ENCODE measurements at regions not wholly inside any gene's neighbourhood (a gene's known extent, or its start where the extent isn't known, plus 50 kb on each side); places are given as distances from the start of the nearest gene placed in this dataset.

DNA sequence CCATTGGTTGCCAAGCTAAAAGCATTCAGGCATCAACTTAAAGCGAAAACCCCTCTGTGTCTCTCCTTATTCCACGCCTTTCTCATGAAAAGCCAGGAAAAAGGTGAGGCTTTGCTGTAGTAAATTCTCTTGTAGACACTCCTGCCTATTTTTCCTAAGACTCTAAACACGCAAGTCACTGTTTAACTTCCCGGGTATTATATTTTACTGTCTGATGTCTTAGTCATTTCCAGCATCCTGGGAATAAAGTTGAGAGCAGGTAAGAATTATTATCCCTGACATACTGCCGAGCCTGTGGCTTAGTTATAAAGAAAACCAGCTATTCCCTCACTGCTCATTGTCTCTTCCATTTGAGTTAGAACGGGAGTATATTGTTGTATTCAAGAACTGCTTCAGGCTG is 112.4 kb upstream of the GATA6 start:
- H3K4me1 ChIP-seq (ENCODE audit: insufficient read depth, low read length), result peaks cover 10% of the 10 kb centered on the region
- H3K9me2 ChIP-seq (replicated peaks; ENCODE audit: low read length), result no peaks in the 10 kb centered on the region
- H4K20me1 ChIP-seq (ENCODE audit: low read length), result no peaks in the 10 kb centered on the region

DNA sequence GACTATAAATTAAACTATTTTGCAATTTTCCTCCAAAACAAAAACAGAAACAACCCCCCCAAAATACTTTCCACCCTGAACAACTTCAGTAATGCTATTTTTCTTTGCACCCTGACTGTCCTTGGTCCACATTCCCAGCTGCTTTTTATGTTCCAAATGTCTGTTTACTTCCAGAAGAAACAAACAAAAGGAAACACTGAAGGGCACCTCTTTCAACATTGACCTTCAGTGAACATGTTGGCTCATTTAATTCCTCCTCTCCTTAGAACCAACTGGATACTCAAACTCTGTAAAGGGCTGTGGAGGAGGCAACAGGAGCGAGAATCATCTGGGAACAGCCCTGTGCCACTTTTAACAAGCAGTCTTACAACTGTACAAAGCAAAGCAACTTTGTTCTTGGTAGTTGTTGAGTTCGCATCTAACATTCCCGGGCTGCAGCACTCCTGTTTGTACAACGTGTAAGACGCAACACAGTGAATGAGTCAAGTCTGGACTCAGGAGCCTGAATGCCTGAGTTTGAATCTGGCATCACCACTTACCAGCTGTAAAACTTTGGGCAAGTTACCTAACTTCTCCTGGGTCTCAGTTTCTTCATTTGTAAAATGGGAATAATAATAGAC is 111.4 kb upstream of the GATA6 start:
- Histone ChIP-seq H3F3A (ENCODE audit: low read length, unreplicated experiment) (no peaks in the 10 kb centered on the region), H3K9me3 (ENCODE audit: low read length) (no peaks in the 10 kb centered on the region), H3K4me3 (ENCODE audit: low read length) (no peak overlapping the region), H3K27ac (ENCODE audit: low read length) (peak overlapping the region; percentile 81), H2AFZ (ENCODE audit: low read length) (peak overlapping the region; percentile 54), H3K36me3 (ENCODE audit: low read depth, low read length) (no peaks in the 10 kb centered on the region), H3K9ac (ENCODE audit: low read length) (no peak overlapping the region), H3K79me2 (ENCODE audit: low read length) (no peaks in the 10 kb centered on the region), H3K4me2 (ENCODE audit: low read length) (peak overlapping the region; percentile 24), H3K27me3 (ENCODE audit: low read length) (no peaks in the 10 kb centered on the region), H3K9me2 (replicated peaks; ENCODE audit: low read length) (no peaks in the 10 kb centered on the region), H4K20me1 (ENCODE audit: low read length) (no peaks in the 10 kb centered on the region), H3K4me1 (ENCODE audit: insufficient read depth, low read length) (peaks cover 10% of the 10 kb centered on the region)
- ChIA-PET POLR2A (ENCODE audit: unreplicated experiment) (no interaction called here), CTCF (interaction anchor here (0.5 kb wide), 1 partner anchor 355 kb away, joined by 4 read pairs; no protein-coding TSS in a partner anchor)
- intact Hi-C loops (cut with micrococcal nuclease), result no loop called here
- DNase-seq, result peak; percentile 33
- TF ChIP-seq EZH2phosphoT487 (IDR thresholded peaks at IDR 0.05; ENCODE audit: borderline replicate concordance, low read length) (no peak), EZH2 (IDR thresholded peaks at IDR 0.05; ENCODE audit: low read length, unreplicated experiment) (no peak)
- TF ChIP-seq, protein P1, sequence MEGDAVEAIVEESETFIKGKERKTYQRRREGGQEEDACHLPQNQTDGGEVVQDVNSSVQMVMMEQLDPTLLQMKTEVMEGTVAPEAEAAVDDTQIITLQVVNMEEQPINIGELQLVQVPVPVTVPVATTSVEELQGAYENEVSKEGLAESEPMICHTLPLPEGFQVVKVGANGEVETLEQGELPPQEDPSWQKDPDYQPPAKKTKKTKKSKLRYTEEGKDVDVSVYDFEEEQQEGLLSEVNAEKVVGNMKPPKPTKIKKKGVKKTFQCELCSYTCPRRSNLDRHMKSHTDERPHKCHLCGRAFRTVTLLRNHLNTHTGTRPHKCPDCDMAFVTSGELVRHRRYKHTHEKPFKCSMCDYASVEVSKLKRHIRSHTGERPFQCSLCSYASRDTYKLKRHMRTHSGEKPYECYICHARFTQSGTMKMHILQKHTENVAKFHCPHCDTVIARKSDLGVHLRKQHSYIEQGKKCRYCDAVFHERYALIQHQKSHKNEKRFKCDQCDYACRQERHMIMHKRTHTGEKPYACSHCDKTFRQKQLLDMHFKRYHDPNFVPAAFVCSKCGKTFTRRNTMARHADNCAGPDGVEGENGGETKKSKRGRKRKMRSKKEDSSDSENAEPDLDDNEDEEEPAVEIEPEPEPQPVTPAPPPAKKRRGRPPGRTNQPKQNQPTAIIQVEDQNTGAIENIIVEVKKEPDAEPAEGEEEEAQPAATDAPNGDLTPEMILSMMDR (conservative IDR thresholded peaks at IDR 0.05; ENCODE audit: low read depth, low read length), result no peak
- BruUV-seq (replicated peaks), result no TSS peak
- ATAC-seq, result peak; percentile 55

More for the DNA sequence above, 112.4 kb upstream of the GATA6 start:
- H3K4me2 ChIP-seq (ENCODE audit: low read length), result no peak overlapping the region
- peak; percentile 76 for ATAC-seq
- H3K27me3 ChIP-seq (ENCODE audit: low read length), result no peaks in the 10 kb centered on the region
- H3K9ac ChIP-seq (ENCODE audit: low read length), result 0 out of 2 replicates have a peak overlapping the region, but pooled peaks have one; percentile 16
- no peaks in the 10 kb centered on the region for H3K79me2 ChIP-seq (ENCODE audit: low read length)
- H3K9me3 ChIP-seq (ENCODE audit: low read length), result no peaks in the 10 kb centered on the region
- H3K27ac ChIP-seq (ENCODE audit: low read length), result peak overlapping the region; percentile 81
- POLR2A ChIA-PET (ENCODE audit: unreplicated experiment), result no interaction called here
- CTCF ChIA-PET, result no interaction called here
- no peaks in the 10 kb centered on the region for H3K36me3 ChIP-seq (ENCODE audit: low read depth, low read length)
- no TSS peak for BruUV-seq (replicated peaks)
- TF ChIP-seq EZH2phosphoT487 (IDR thresholded peaks at IDR 0.05; ENCODE audit: borderline replicate concordance, low read length) (no peak), EZH2 (IDR thresholded peaks at IDR 0.05; ENCODE audit: low read length, unreplicated experiment) (no peak)
- TF ChIP-seq, protein P1 (conservative IDR thresholded peaks at IDR 0.05; ENCODE audit: low read depth, low read length), result no peak
- DNase-seq, result peak; percentile 65
- intact Hi-C loops (cut with micrococcal nuclease), result no loop called here
- H2AFZ ChIP-seq (ENCODE audit: low read length), result peak overlapping the region; percentile 28; the same call in 1 of the 2 replicates
- H3K4me3 ChIP-seq (ENCODE audit: low read length), result no peak overlapping the region
- H3F3A ChIP-seq (ENCODE audit: low read length, unreplicated experiment), result no peaks in the 10 kb centered on the region

DNA sequence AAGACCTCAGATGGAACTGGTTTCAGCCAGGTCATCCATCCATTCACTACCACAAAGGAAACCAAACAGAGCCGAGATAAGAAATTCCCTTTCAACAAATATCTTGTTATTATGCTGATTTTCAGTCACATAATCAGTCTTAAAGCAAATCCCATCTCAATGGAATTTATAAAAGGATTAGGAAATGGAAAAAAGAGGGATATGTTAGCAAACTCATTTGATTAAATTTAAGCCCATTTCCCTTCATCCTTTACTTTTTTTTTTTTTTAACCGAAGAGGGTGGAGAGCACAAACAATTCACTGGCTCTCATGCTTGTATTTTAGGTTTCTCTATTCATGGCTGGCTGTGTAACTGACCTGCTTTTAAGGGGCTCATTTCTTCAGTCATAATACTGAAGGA is 109.0 kb upstream of the GATA6 start:
- Histone ChIP-seq H4K20me1 (ENCODE audit: low read length) (no peaks in the 10 kb centered on the region), H3K4me2 (ENCODE audit: low read length) (no peak overlapping the region), H3K27me3 (ENCODE audit: low read length) (no peaks in the 10 kb centered on the region), H2AFZ (ENCODE audit: low read length) (no peak overlapping the region), H3K9me3 (ENCODE audit: low read length) (no peaks in the 10 kb centered on the region), H3K4me1 (ENCODE audit: insufficient read depth, low read length) (peaks cover 16% of the 10 kb centered on the region), H3F3A (ENCODE audit: low read length, unreplicated experiment) (no peaks in the 10 kb centered on the region), H3K9me2 (replicated peaks; ENCODE audit: low read length) (no peaks in the 10 kb centered on the region), H3K79me2 (ENCODE audit: low read length) (no peaks in the 10 kb centered on the region), H3K36me3 (ENCODE audit: low read depth, low read length) (no peaks in the 10 kb centered on the region), H3K27ac (ENCODE audit: low read length) (no peak overlapping the region), H3K4me3 (ENCODE audit: low read length) (no peak overlapping the region), H3K9ac (ENCODE audit: low read length) (no peak overlapping the region)
- no peak for DNase-seq
- intact Hi-C loops (cut with micrococcal nuclease), result no loop called here
- no peak for ATAC-seq
- CTCF ChIA-PET, result no interaction called here
- POLR2A ChIA-PET (ENCODE audit: unreplicated experiment), result no interaction called here
- TF ChIP-seq EZH2 (IDR thresholded peaks at IDR 0.05; ENCODE audit: low read length, unreplicated experiment), result no peak
- TF ChIP-seq EZH2phosphoT487 (IDR thresholded peaks at IDR 0.05; ENCODE audit: borderline replicate concordance, low read length), result no peak
- TF ChIP-seq, protein P1 (conservative IDR thresholded peaks at IDR 0.05; ENCODE audit: low read depth, low read length), result no peak
- no TSS peak for BruUV-seq (replicated peaks)
